ENCODE measurements at regions not wholly inside any gene's neighbourhood (a gene's known extent, or its start where the extent isn't known, plus 50 kb on each side); places are given as distances from the start of the nearest gene placed in this dataset.
"Not testable (repeated sequence)": the region's sequence is repeated elsewhere in the genome, so short reads cannot be mapped to it uniquely, and the experiment has no call there.

DNA sequence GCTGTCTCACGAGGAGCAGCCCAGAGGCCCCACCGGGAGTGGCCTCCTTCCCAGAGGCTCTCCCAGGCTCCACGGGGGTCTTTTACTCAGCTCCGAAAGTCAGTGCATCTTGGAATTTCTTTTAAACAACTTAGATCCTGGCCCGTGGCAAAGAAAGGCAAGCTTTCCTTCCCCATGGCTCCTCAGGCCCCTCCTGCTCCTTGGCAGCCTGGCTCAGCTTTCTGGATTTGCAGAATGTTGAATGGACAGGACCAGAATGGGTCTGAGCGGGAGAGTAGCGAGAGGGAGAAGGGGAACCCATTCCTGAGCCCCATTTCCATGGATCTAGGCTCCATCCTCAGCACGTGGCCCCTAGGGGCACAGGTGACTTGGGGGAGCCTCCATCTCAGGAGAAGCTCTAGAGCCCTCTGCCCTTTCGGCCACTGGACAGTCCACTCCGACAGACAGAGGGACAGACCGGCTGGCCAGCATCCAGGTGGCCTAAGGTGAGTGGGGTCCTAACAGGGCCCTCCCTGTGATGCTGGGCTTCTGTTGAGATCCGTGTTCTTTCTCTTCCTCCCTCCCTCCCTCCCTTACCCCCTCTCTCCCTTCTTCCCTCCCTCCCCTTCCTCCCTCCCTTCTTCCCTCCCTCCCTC, 173.9 kb upstream of the PPP1R26 start:
- DNase-seq (ENCODE audit: insufficient read length, low spot score) (no peak), FAIRE-seq (no peak)

DNA sequence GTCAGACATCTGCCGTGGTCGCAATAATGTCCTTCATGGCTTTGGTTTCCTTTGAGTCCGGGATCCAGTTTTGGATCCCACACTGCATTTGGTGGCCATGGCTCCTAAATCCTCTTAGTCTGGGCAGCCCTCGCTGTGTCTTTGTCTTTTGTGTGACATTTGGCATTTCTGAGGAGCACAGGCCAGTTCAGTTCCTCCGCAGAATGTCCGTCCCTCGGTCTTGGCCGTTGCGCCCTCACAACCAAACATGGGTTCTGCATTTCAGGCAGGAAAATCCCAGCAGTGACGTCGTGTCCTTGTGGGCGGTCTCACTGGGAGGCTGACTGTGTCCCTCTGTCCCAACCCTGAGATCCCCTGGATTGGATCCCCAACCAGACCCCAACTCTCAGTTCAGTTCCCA, 172.9 kb upstream of the PPP1R26 start:
- FAIRE-seq (no peak), DNase-seq (ENCODE audit: insufficient read length, low spot score) (no peak)

DNA sequence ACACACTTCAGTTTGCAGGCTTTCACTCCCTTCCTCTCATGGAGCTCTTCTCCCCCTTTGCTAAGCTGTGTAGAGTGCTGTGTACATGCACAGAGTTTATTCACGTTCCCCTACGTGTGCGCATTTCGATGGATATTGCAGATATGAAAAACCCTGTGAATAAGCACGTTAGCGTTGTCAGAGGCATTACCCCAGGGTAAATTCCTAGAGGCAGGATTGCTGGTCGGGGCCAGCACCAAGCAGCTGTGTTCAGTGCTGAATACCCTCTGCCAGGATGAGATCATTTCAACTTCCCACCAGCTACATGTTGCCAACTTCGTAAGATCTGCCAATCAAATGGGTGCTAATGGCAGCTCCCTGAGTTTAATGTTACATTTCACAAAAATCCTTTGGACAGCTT, 172.3 kb upstream of the PPP1R26 start:
- FAIRE-seq (no peak), DNase-seq (ENCODE audit: insufficient read length, low spot score) (no peak)

DNA sequence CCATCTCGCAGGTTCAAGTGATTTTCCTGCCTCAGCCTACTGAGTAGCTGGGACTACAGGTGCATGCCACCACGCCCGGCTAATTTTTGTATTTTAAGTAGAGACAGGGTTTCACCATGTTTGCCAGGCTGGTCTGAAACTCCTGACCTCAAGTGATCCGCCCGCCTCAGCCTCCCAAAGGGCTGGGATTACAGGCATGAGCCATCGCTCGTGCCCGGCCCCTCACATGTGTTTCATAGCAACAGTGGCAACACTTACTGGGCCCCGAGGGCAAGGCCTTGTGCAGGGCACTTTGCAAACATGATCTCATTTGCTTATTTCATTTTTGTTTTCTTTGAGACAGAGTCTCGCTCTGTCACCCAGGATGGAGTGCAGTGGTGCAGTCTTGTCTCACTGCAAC, 171.7 kb upstream of the PPP1R26 start:
- not testable (repeated sequence) for DNase-seq (ENCODE audit: insufficient read length, low spot score); FAIRE-seq

DNA sequence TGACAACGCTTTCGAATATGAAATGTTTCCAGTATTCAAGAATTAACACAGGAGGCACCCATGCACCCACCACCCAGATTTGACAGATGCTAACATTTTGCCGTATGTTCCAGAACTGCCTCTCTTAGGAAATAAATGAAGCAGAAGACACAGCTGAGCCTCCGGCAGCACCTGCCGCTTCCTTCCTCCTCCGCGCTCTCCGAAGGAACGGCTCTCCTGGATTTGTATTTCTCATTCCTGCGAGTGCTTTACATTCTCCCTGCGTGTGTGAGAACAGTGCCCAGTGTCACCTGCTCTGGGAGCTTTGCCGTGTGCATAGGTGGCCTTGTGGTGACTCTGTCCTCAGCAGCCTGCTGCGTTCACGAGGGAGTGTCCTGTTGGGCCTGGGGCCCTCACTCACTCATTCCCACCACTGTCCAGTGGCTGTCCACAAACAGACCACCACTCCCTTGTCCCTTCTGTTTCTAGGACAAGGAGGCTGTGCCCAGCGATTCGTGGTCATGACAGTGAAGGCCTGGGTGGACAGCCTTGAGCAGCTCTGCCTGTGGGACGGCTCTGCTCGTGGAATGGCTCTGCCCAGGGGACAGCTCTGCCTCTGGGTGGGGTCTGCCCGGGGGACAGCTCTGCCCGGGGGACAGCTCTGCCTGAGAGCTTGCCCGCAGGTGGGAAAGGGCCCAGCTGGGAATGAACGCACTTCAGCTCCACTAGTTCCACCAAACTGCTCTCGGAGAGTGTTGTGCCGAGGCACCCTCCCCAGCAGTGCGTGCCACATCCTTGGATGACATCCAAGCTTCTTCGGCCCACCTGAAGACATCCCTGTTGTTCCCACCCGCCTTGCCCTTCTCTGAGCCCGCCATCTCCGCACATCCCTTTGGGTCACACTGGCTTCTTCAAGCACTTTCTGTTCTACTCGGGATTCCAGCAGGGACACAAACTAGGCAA, 170.5 kb upstream of the PPP1R26 start:
- no peak for DNase-seq (ENCODE audit: insufficient read length, low spot score)
- no peak for FAIRE-seq

DNA sequence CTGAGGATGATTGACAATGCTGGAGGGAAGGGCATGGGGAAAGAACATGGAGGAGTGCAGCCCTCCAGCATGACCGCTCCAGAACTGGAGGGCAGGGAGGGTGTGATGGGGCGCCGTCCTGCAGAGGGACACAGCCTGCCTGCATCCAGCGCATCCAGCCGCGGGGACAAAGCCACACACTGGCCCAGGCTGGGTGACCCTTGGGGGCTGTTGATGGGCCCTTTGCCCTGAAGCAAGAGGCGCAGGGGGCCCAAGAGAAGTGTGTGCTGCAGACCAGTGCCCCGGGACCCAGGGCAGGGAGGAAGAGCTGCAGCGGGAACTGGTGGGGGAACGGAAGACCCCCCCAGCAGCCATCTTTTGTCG, 169.8 kb upstream of the PPP1R26 start:
- FAIRE-seq (no peak), DNase-seq (ENCODE audit: insufficient read length, low spot score) (no peak)

DNA sequence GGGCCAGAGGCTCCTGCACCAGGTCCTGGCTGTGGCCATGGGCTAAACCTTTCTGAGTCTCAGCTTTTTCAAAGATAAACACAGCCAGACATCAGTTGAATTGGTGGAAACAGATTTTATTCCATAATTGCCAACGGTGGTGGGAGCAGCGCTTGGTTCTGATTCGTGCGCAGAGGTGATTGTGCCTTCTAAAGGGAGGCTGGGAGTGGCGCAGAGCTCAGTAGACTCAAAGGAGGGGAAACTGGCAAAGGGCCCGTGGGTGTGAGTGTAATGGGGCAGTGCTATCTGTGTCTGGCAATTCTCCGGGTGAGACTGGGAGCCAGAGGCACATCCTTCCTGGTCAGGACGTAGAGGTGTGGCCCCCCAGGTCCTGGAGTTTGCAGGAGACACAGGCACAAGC, 169.4 kb upstream of the PPP1R26 start:
- DNase-seq (ENCODE audit: insufficient read length, low spot score) (no peak), FAIRE-seq (no peak)

DNA sequence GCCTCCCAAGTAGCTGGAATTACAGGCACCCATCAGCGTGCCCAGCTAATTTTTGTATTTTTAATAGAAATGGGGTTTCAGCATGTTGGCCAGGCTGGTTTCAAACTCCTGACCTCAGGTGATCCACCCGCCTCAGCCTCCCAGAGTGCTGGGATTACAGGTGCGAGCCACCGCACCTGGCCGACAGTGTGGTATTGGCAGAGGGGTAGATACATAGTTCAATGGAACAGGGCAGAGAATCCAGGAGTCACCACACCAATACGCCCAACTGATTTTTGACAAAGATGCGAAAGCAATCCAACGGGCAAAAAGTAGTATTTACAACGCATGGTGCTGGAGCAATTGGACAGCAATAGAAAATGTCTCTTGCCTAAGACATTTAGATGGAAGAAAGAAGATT, 164.0 kb upstream of the PPP1R26 start:
- no peak for FAIRE-seq
- no peak for DNase-seq (ENCODE audit: insufficient read length, low spot score)

DNA sequence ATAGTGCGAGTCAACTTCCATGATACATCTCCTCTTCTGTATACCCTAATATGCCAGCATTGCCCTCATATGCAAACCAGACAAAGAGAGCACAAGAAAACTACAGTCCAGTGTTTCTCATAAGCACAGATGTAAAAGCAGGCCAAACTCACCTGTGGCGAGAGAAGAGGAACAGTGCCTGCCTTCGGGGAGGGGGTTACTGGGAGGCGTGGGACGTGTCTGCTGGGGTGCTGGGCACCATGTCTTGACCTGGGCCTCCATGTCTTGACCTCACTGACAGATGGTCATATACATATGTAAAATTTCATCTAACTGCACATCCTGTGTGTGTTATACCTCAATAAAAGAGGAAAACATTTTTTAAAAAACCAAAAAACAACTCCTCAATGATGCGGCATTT, 159.3 kb upstream of the PPP1R26 start:
- FAIRE-seq = no peak
- no peak for DNase-seq (ENCODE audit: insufficient read length, low spot score)

DNA sequence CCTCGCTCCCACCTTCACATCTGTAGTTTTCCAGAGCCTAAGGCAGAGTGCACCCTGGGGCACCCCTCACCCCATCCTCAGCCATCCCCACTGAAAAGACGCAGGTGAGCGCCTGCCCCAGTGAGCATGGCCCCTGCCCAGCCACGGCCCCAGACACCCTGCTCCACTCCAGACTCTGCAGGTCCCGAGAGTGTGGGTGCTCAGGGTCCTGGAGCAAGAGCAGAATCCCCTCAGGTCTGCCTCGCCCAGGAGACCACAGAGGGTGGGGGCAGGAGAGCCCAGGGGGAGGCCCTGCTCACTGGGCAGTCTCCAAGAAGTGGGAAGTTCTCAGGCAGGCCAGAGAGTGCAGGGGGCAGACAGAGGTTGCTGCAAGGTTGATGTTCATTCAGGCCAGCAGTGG, 158.6 kb upstream of the PPP1R26 start:
- DNase-seq (ENCODE audit: insufficient read length, low spot score) = no peak
- FAIRE-seq = no peak

DNA sequence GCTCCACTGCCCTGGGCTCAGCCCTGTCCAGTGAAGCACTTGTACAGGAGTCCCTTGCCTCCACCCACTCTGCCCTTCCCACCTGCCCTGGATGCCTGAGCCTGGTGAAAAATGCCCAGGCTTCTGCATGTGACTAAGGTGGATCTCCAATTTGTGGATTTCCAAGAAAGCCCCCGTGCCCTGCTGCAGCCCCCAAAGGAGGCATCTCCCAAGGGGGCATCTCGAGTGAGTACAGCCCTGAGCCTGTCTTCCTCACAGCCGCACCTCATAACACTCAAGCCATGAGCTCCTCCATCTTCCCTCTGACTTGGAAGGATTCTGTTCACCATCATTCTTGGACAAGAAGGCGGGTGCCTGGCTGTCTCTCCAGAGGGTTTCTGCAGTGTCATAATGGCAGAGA, 158.0 kb upstream of the PPP1R26 start:
- FAIRE-seq (no peak), DNase-seq (ENCODE audit: insufficient read length, low spot score) (no peak)

DNA sequence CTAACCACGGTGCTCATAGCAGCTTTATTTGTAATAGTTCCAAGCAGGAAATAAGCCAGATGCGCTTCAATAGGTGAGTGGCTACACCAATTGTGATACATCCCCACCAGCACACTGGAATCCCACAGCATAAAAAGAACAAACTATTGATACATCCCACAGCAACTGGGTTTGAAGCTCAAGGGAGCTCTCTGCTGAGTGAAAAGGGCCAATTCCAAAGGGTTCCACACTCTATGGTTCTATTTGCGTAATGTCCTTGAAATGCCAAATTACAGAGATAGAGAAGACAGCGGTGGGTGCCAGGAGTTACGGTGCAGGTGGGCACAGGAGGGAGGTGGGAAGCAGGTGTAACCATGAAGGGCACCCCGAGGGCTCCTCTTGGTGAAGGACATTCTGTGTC, 155.3 kb upstream of the PPP1R26 start:
- DNase-seq (ENCODE audit: insufficient read length, low spot score) = no peak
- no peak for FAIRE-seq

DNA sequence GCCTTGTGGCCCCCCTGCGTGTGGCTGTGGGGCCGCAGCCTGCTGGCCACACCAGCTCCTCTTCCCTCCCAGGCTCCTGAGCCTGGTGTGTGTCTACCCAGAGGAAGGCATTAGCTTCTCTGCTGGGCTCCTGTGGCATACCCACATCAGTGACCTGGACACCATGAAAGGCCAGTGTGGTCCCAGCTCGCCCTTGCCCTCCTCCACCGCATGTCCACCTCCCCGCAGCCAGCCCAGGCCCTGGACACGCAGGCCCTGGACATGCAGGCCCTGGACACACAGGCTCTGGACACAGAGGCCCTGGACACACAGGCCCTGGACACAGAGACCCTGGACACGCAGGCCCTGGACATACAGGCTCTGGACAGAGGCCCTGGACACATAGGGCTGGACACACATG, 153.4 kb upstream of the PPP1R26 start:
- FAIRE-seq (no peak), DNase-seq (ENCODE audit: insufficient read length, low spot score) (no peak)

DNA sequence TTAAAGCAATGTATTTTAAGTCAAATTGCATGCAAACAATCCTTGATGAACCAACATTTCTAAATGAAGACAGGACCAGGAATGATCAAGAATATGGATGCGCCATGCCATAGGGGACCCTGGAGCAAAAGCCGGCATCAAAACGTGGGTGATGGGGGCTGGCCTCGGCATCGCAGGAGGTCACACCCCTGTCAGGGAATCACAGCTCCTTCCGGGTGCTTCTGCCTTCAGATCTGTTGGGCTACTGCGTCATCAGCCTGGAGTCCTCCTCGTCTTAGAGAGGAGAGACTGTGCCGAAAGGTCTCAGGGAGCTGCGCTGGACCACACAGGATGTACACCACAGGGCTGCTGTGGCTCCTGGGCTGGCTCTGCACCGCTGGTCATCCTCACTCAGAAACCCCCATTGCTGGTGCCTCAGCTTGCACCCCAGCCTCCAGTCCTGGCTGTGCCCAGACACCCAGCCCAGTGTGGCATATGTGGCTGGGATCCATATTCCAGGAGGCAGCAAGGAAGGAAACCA, 152.9 kb upstream of the PPP1R26 start:
- FAIRE-seq (no peak), DNase-seq (ENCODE audit: insufficient read length, low spot score) (no peak)

DNA sequence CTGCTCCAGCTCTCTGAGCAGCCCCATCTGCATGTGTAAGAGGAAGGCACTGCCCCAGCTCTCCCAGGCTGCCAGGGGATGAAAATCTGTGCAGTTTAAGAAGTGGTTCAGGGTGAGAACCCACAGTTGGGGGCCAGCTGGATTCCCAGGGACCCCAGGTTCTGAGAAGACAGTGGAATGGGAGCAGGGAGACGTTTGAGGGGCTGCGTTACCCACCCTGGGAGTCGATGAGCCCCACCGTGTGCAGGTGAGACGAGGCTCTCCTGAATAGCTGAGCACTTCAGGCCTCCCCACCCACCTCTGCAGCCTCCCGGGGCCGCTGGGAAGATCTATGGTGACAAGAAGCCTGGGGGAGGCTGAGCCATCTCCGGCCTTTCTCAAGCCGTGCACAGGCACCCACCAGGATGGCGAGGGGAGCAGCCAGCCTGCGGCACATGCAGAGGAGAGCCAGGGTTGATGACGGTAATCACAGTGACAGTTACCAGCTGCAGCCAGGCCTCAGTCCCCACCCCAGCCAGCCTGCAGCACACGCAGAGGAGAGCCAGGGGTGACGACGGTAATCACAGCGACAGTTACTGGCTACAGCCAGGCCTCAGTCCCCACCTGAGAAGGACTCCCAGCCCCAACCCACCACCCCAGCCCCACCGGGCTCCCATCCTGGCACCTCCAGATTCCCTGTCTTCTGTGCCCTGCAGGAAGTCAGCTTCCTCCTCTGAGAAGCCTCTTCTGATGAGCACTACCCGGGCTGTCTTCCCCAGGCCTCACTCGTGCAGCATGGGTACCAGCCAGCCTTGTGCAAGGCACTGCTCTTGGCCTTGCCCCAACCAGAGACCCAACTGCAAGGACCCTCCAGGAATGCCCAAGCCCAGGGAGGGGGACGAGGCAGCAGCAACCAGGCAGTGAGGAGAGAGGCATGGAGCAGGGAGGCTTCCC, 150.8 kb upstream of the PPP1R26 start:
- DNase-seq (ENCODE audit: insufficient read length, low spot score) = no peak
- FAIRE-seq = no peak

DNA sequence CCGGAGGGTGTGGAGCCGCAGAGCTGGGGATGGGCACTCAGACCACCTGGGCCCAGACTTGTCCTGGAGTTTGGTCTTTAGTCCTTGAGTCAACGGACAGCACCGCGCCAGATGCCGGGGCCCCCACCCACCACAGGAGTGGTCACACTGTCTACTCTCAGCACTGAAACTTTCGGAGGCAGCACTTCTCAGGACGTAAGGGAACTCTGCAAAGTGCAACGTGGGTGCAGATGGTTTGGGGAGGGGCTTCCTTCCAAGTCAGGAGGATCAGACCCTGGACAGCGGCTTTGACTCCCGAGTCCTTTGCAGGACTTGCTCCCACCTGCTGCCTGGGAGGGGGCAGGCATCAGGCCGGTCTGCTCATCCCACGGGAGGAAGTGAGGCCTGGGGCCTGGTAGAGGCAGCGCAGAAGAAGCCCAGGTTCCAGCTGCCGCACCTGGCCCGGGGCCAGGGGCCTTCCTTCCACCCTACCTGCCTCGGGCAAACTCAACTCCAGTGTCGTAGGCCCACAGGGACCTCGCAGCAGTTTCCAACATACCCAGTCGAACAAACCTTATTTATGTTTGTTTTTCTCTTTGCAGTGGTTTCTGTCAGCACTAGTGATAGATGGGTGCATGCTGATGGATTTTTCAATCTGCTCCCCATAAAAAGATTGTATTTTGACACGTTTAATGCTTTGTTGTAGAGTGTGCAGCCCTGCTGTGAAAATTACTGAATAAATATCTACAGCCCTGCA, 149.8 kb upstream of the PPP1R26 start:
- no peak for DNase-seq (ENCODE audit: insufficient read length, low spot score)
- FAIRE-seq = no peak

DNA sequence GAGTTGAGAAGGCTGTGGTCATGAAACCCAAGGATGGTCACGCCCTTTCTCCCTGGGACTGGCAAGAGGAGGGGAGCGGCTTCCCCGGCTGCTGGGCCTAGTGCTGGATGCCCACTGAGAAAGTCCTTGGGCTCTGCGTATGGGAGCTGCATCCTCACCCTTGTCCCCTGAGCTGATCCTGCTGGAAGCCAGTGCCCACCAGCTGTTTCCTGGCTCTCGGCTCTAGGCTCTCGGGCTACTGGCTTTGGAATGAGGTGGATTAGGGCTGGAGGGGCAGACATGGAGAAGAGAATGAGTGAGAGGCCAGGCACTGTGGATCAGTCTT, 149.3 kb upstream of the PPP1R26 start:
- FAIRE-seq (no peak), DNase-seq (ENCODE audit: insufficient read length, low spot score) (no peak)

DNA sequence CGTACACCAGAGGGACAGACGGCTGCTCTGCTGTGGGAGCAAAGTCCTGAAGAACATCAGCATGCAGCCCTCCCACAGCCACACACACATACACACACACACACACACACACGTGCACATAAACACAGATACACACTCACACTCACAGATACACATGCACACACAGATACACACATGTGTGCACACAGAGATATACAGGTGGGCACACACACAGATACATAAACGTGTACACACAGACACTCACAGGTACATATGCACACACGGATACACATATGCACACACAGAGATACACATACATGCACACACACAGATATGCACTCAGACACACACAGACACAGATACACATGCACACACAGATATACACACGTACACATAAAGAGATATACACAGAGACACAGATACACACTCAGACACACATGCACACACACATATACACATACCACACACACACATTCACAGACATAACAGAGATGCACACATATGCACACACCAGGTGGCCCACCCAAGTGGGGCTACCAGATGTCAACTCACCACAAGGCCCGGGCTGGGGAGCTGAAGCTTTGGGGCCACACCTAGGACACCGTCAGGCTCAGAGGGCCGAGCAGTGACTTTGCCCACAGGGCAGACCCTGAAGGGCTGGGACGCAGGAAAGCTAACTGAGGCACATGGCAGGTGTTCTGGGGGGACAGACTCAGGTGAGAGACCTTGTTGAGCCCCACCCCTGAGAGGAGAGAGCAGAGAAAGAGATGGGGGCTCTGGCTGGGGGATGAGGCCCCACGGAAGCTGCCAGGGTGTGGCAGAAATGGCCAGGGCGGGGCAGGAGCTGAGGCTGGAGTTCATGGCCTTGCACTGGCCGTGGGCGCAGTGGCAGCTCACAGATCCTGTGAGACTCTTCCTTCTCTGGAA, 148.6 kb upstream of the PPP1R26 start:
- FAIRE-seq (peak; percentile 48), DNase-seq (ENCODE audit: insufficient read length, low spot score) (no peak)

DNA sequence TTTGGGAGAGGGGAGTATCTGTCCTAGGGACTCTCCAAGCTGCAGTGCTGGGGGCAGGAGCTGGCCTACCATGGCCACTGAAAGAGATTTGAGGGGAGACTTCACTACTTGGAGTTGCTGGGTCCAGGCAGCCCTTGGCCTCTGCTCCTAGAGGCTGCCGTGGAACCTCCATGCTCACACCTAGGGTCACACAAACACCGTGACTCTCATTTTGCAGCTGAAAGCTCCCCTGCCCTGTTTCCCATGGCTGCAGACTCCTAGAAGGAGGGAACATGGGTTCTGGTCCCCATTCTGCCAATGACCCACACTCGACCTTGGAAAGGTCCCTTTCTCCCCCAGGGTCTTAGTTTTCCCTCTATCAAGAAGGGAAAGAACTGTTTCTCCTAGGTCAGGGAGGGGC, 147.1 kb upstream of the PPP1R26 start:
- DNase-seq (ENCODE audit: insufficient read length, low spot score) = no peak
- no peak for FAIRE-seq
